ENCODE measurements at regions not wholly inside any gene's neighbourhood (a gene's known extent, or its start where the extent isn't known, plus 50 kb on each side); places are given as distances from the start of the nearest gene placed in this dataset.

GRCh38 chr2:70397186-70397585 is 95.3 kb upstream of the FAM136A start:
- DNase-seq (ENCODE audit: low read depth, low spot score), result peak; percentile 21

GRCh38 chr2:70396612-70397011 is 94.7 kb upstream of the FAM136A start:
- no peak for DNase-seq (ENCODE audit: low read depth, low spot score)
- H3K4me3 ChIP-seq (ENCODE audit: low read length), result no peak overlapping the region

More at GRCh38 chr2:70397186-70397585, 95.3 kb upstream of the FAM136A start:
- H3K4me3 ChIP-seq (ENCODE audit: low read length), result no peak overlapping the region

GRCh38 chr2:70393881-70394280 is 92.0 kb upstream of the FAM136A start:
- no peak for DNase-seq (ENCODE audit: low read depth, low spot score)
- H3K4me3 ChIP-seq (ENCODE audit: low read length), result no peak overlapping the region

GRCh38 chr2:70391988-70392387 is 90.1 kb upstream of the FAM136A start:
- DNase-seq (ENCODE audit: low read depth, low spot score), result no peak
- H3K4me3 ChIP-seq (ENCODE audit: low read length), result no peak overlapping the region

- no peak overlapping the region for H3K4me3 ChIP-seq (ENCODE audit: low read length)
- no peak for DNase-seq (ENCODE audit: low read depth, low spot score)
Measured at GRCh38 chr2:70391259-70391658, 89.4 kb upstream of the FAM136A start.

- H3K4me3 ChIP-seq (ENCODE audit: low read length), result no peak overlapping the region
- DNase-seq (ENCODE audit: low read depth, low spot score), result no peak
Measured at GRCh38 chr2:70388813-70389212, 86.9 kb upstream of the FAM136A start.

- DNase-seq (ENCODE audit: low read depth, low spot score), result no peak
- H3K4me3 ChIP-seq (ENCODE audit: low read length), result no peak overlapping the region
Measured at GRCh38 chr2:70388128-70388527, 86.3 kb upstream of the FAM136A start.

- DNase-seq (ENCODE audit: low read depth, low spot score), result no peak
Measured at GRCh38 chr2:70385966-70386595, 84.2 kb upstream of the FAM136A start.

GRCh38 chr2:70385204-70385603 is 83.3 kb upstream of the FAM136A start:
- no peak overlapping the region for H3K4me3 ChIP-seq (ENCODE audit: low read length)
- DNase-seq (ENCODE audit: low read depth, low spot score), result no peak

More at GRCh38 chr2:70385966-70386595, 84.2 kb upstream of the FAM136A start:
- no peak overlapping the region for H3K4me3 ChIP-seq (ENCODE audit: low read length)

- DNase-seq (ENCODE audit: low read depth, low spot score), result no peak
- no peak overlapping the region for H3K4me3 ChIP-seq (ENCODE audit: low read length)
Measured at GRCh38 chr2:70381821-70382220, 80.0 kb upstream of the FAM136A start.

- DNase-seq (ENCODE audit: low read depth, low spot score), result no peak
- no peak overlapping the region for H3K4me3 ChIP-seq (ENCODE audit: low read length)
Measured at GRCh38 chr2:70381235-70381634, 79.4 kb upstream of the FAM136A start.

GRCh38 chr2:70380621-70381020 is 78.8 kb upstream of the FAM136A start:
- no peak for DNase-seq (ENCODE audit: low read depth, low spot score)
- no peak overlapping the region for H3K4me3 ChIP-seq (ENCODE audit: low read length)

GRCh38 chr2:70374616-70375015 is 72.7 kb upstream of the FAM136A start:
- no peak for DNase-seq (ENCODE audit: low read depth, low spot score)
- no peak overlapping the region for H3K4me3 ChIP-seq (ENCODE audit: low read length)

GRCh38 chr2:70371753-70372152 is 69.9 kb upstream of the FAM136A start:
- no peak for DNase-seq (ENCODE audit: low read depth, low spot score)
- H3K4me3 ChIP-seq (ENCODE audit: low read length), result no peak overlapping the region

- H3K4me3 ChIP-seq (ENCODE audit: low read length), result no peak overlapping the region
- DNase-seq (ENCODE audit: low read depth, low spot score), result no peak
Measured at GRCh38 chr2:70369082-70369481, 67.2 kb upstream of the FAM136A start.

- DNase-seq (ENCODE audit: low read depth, low spot score), result no peak
- no peak overlapping the region for H3K4me3 ChIP-seq (ENCODE audit: low read length)
Measured at GRCh38 chr2:70368545-70368944, 66.7 kb upstream of the FAM136A start.

- no peak for DNase-seq (ENCODE audit: low read depth, low spot score)
- H3K4me3 ChIP-seq (ENCODE audit: low read length), result no peak overlapping the region
Measured at GRCh38 chr2:70367722-70368323, 66.0 kb upstream of the FAM136A start.

- no peak overlapping the region for H3K4me3 ChIP-seq (ENCODE audit: low read length)
Measured at GRCh38 chr2:70362661-70363060, 60.8 kb upstream of the FAM136A start.

GRCh38 chr2:70360661-70361270 is 58.9 kb upstream of the FAM136A start:
- no peak overlapping the region for H3K4me3 ChIP-seq (ENCODE audit: low read length)
- no peak for DNase-seq (ENCODE audit: low read depth, low spot score)

More at GRCh38 chr2:70362661-70363060, 60.8 kb upstream of the FAM136A start:
- DNase-seq (ENCODE audit: low read depth, low spot score), result no peak

GRCh38 chr2:70357684-70358071 is 55.8 kb upstream of the FAM136A start:
- H3K4me3 ChIP-seq (ENCODE audit: low read length), result no peak overlapping the region
- no peak for DNase-seq (ENCODE audit: low read depth, low spot score)
